H1 (cell line): ENCODE measurements at regions not wholly inside any gene's neighbourhood (a gene's known extent, or its start where the extent isn't known, plus 50 kb on each side); places are given as distances from the start of the nearest gene placed in this dataset.

Experiments used
- EGR1 ChIP-seq: IDR thresholded peaks from 2 replicates; pipeline ENCODE4 v1.6.1; 2011; ENCODE audit warnings: low read depth, low read length, borderline replicate concordance
- GABPA ChIP-seq: IDR thresholded peaks from 2 replicates; pipeline ENCODE4 v1.6.1; 2011; ENCODE audit warnings: mild to moderate bottlenecking, low read length, moderate library complexity, borderline replicate concordance; ENCODE audit not compliant: insufficient read depth
- POLR2A ChIP-seq, 2 experiments: IDR thresholded peaks; 1 replicate in 1 of 2; 2 replicates in 1 of 2; pipeline ENCODE4 v1.6.1; 2011; ENCODE audit warnings: low read depth in 2 of 2, low read length in 2 of 2, mild to moderate bottlenecking in 2 of 2; ENCODE audit errors: control extremely low read depth in 1 of 2
- POU5F1 ChIP-seq: IDR thresholded peaks from 2 replicates; pipeline ENCODE4 v1.6.1; 2011; ENCODE audit warnings: low read depth, mild to moderate bottlenecking, low read length, moderate library complexity
- SIX5 ChIP-seq: IDR thresholded peaks from 2 replicates; pipeline ENCODE4 v1.6.1; 2011; ENCODE audit warnings: mild to moderate bottlenecking, low read depth, low read length
- SP2 ChIP-seq: IDR thresholded peaks from 2 replicates; pipeline ENCODE4 v1.6.1; 2012; ENCODE audit warnings: mild to moderate bottlenecking, low read length, inconsistent platforms
- TCF12 ChIP-seq: IDR thresholded peaks from 2 replicates; pipeline ENCODE4 v1.6.1; 2011; ENCODE audit warnings: low read depth, mild to moderate bottlenecking, low read length

- TF ChIP-seq GABPA (no peak), SIX5 (no peak), EGR1 (no peak), POU5F1 (no peak), POLR2A (IDR thresholded peaks at IDR 0.05; ENCODE audit: control extremely low read depth in 1 of 2, low read depth in 2 of 2, low read length in 2 of 2) (no peak), TCF12 (no peak), SP2 (no peak)
- TF ChIP-seq, all 59 proteins: peak for 0
Measured at GRCh38 chr16:85520853-85521521, 92.1 kb upstream of the GSE1 start (continued).
